Stimulated activated CD4-positive, alpha-beta T cell treated with anti-CD3 and anti-CD28 coated beads, Interleukin-4, amount 100 ng/mL, for 24 hours (primary cell): ENCODE measurements at regions not wholly inside any gene's neighbourhood (a gene's known extent, or its start where the extent isn't known, plus 50 kb on each side); places are given as distances from the start of the nearest gene placed in this dataset.
"Not testable (repeated sequence)": the region's sequence is repeated elsewhere in the genome, so short reads cannot be mapped to it uniquely, and the experiment has no call there.

Experiments used
- DNase-seq: peaks from one replicate; pipeline ENCODE4 v3.0.0-alpha.2; 2020

- DNase-seq = no peak
These were observed 931.0 kb downstream of the TTLL7 start for GRCh38 chr1:83067954-83068353.

- no peak for DNase-seq
These were observed 932.8 kb downstream of the TTLL7 start for GRCh38 chr1:83065952-83066727.

GRCh38 chr1:83064589-83065242 is 934.2 kb downstream of the TTLL7 start:
- no peak for DNase-seq

- DNase-seq = no peak
These were observed 938.1 kb downstream of the TTLL7 start for GRCh38 chr1:83060651-83061390.

GRCh38 chr1:83060221-83060620 is 938.7 kb downstream of the TTLL7 start:
- DNase-seq = no peak

- DNase-seq = no peak
These were observed 940.6 kb downstream of the TTLL7 start for GRCh38 chr1:83058327-83058726.

GRCh38 chr1:83055391-83056170 is 943.4 kb downstream of the TTLL7 start:
- no peak for DNase-seq

- DNase-seq = no peak
These were observed 945.5 kb downstream of the TTLL7 start for GRCh38 chr1:83053446-83053845.

- DNase-seq = no peak
These were observed 946.1 kb downstream of the TTLL7 start for GRCh38 chr1:83052865-83053264.

GRCh38 chr1:83051053-83051452 is 947.9 kb downstream of the TTLL7 start:
- not testable (repeated sequence) for DNase-seq

GRCh38 chr1:83043244-83043643 is 955.7 kb downstream of the TTLL7 start:
- no peak for DNase-seq

GRCh38 chr1:83039091-83039490 is 959.8 kb downstream of the TTLL7 start:
- not testable (repeated sequence) for DNase-seq

GRCh38 chr1:83034851-83035250 is 964.1 kb downstream of the TTLL7 start:
- DNase-seq = no peak

GRCh38 chr1:83033682-83034081 is 965.2 kb downstream of the TTLL7 start:
- DNase-seq = no peak

- no peak for DNase-seq
These were observed 969.0 kb downstream of the TTLL7 start for GRCh38 chr1:83029916-83030315.

- no peak for DNase-seq
These were observed 969.9 kb downstream of the TTLL7 start for GRCh38 chr1:83029050-83029449.

- DNase-seq = no peak
These were observed 970.5 kb downstream of the TTLL7 start for GRCh38 chr1:83028467-83028866.

- DNase-seq = no peak
These were observed 971.4 kb downstream of the TTLL7 start for GRCh38 chr1:83027511-83027910.

GRCh38 chr1:83026745-83027144 is 972.2 kb downstream of the TTLL7 start:
- DNase-seq = no peak

GRCh38 chr1:83024251-83024767 is 974.6 kb downstream of the TTLL7 start:
- DNase-seq = no peak

GRCh38 chr1:83023212-83023611 is 975.7 kb downstream of the TTLL7 start:
- no peak for DNase-seq

- DNase-seq = no peak
These were observed 976.7 kb downstream of the TTLL7 start for GRCh38 chr1:83022206-83022605.

GRCh38 chr1:83017701-83018100 is 981.2 kb downstream of the TTLL7 start:
- DNase-seq = no peak
